ENCODE measurements at regions not wholly inside any gene's neighbourhood (a gene's known extent, or its start where the extent isn't known, plus 50 kb on each side); places are given as distances from the start of the nearest gene placed in this dataset.

DNA sequence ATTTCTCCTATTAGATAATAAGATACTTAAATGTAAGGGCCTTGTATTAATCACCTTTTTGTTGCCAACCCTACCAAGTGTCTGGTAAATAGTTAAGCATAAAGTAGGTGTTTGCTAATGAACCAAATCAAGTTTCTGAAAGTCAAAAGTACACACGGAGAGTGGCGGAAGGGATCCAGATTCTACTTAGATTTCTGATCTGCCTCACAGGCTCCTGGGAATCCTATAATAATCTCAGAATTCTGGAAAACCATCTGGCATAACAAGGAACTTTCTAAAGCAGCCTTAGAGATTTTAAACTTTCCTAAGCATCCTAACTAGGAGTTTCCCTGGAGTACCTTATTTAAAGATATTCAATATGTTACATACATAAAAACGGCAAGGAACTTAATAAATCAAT is 363.2 kb upstream of the SMC2 start:
- peaks cover 14% of the 10 kb centered on the region for H3K9me3 Mint-ChIP-seq
- no peak for ATAC-seq

DNA sequence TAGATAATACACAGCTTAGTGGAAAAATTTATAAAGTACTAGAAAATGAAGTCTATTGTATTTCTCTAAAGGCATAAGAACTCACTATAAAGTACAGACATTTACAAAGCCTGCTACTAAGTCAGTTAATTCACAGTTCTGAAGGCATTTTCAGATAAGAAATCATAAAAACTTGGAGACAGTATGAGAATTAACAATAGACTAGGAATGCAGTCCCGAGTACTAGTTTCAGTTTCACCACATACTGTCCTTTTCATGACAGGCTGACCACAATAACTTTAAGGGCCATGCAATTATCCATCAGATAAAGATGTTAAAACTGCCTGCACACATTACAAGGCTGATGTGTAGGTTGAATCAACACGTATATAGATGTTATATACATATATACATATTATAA is 362.6 kb upstream of the SMC2 start:
- DNase-seq (ENCODE audit: low spot score) (no peak), ATAC-seq (no peak)
- no peak overlapping the region for H3K4me3 Mint-ChIP-seq
- H3K9me3 Mint-ChIP-seq, result peaks cover 14% of the 10 kb centered on the region
- H3K27ac Mint-ChIP-seq, result no peak overlapping the region
- H3K27me3 Mint-ChIP-seq, result no peaks in the 10 kb centered on the region
- no peaks in the 10 kb centered on the region for H3K36me3 Mint-ChIP-seq
- no peaks in the 10 kb centered on the region for H3K4me1 Mint-ChIP-seq (ENCODE audit: low read depth in 2 of 2)

More for the DNA sequence above, 363.2 kb upstream of the SMC2 start:
- Mint-ChIP-seq H3K4me1 (ENCODE audit: low read depth in 2 of 2) (no peaks in the 10 kb centered on the region), H3K4me3 (no peak overlapping the region), H3K27ac (no peak overlapping the region), H3K27me3 (no peaks in the 10 kb centered on the region), H3K36me3 (no peaks in the 10 kb centered on the region)
- DNase-seq (ENCODE audit: low spot score), result no peak

DNA sequence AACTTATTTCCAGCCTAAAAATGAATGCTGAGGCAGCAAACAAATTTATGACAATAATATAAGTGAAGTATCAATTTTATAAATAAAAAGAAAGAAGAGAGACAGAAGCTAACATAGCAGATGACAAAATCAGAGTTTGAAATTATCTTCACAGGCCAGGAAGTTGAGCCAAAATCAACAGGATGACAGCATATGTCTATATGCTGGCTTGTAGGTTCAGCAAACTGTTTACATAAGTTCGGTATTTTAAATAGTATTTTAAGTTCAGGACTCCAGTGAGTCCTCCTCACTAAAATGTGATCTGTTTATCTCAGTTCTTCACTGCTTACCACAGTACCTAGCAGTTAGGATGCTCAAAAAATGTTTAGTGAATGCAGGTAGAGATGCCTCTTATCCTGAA is 359.6 kb upstream of the SMC2 start:
- DNase-seq (ENCODE audit: low spot score), result no peak
- Mint-ChIP-seq H3K27me3 (no peaks in the 10 kb centered on the region), H3K4me3 (no peak overlapping the region), H3K27ac (no peak overlapping the region), H3K36me3 (no peaks in the 10 kb centered on the region), H3K4me1 (ENCODE audit: low read depth in 2 of 2) (no peaks in the 10 kb centered on the region), H3K9me3 (peaks cover 9% of the 10 kb centered on the region)
- ATAC-seq, result no peak

DNA sequence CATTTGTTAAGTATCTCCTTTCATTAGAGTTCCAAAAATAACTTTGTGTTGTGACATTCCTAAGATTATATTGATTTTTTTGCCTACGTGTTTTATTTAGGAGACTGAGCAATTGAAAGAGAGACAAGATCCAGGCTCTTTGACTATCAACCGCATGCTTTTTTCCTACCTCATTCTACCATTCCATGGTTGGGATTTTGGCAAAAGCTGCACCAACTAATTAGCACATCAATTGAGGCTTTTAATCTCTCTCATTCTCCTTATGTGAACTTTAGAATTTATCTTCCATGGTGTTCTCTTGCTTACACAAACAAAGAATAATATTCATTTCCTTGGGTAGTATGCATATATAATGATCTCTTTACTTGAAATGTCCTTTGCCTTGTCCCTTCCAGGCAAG is 338.7 kb upstream of the SMC2 start:
- H3K4me1 Mint-ChIP-seq (ENCODE audit: low read depth in 2 of 2), result no peaks in the 10 kb centered on the region
- ATAC-seq (no peak), DNase-seq (ENCODE audit: low spot score) (no peak)
- H3K36me3 Mint-ChIP-seq, result no peaks in the 10 kb centered on the region
- H3K4me3 Mint-ChIP-seq, result no peak overlapping the region
- no peak overlapping the region for H3K27ac Mint-ChIP-seq
- H3K27me3 Mint-ChIP-seq, result no peaks in the 10 kb centered on the region
- peaks cover 13% of the 10 kb centered on the region for H3K9me3 Mint-ChIP-seq

DNA sequence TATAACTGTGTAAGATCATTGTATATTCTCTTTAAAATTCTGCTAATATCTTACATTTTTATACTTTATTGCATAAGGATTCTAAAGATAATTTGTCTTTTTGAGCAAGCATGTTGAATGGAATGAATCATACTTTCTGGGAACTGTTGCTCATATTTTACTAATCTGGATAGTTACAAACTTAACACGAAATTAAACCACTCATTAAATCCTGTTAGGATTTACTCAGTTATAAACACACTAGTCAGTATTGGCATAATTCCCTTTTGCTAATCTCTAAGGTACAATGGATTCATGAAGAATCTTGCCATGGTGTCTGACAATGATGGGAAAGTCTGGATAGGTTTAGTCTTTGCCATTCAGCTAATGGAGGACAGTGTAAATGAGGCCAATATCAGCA is 338.1 kb upstream of the SMC2 start:
- ATAC-seq (no peak), DNase-seq (ENCODE audit: low spot score) (no peak)
- no peaks in the 10 kb centered on the region for H3K27me3 Mint-ChIP-seq
- H3K27ac Mint-ChIP-seq, result no peak overlapping the region
- H3K36me3 Mint-ChIP-seq, result no peaks in the 10 kb centered on the region
- no peaks in the 10 kb centered on the region for H3K4me1 Mint-ChIP-seq (ENCODE audit: low read depth in 2 of 2)
- H3K4me3 Mint-ChIP-seq, result no peak overlapping the region
- H3K9me3 Mint-ChIP-seq, result peaks cover 16% of the 10 kb centered on the region

DNA sequence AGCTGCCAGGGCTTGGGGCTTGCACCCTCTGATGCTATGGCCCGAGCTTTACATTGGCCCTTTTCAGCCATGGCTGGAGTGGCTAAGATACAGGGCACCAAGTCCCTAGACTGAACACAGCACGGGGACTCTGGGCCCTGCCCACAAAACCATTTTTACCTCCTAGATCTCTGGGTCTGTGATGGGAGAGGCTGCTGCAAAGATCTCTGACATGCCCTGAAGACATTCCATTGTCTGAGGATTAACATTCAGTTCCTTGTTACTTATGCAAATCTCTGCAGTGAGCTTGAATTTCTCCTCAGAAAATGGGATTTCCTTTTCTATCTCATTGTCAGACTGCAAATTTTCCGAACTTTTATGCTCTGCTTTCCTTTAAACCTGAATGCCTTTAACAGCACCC is 337.0 kb upstream of the SMC2 start:
- H3K9me3 Mint-ChIP-seq, result peaks cover 17% of the 10 kb centered on the region
- DNase-seq (ENCODE audit: low spot score), result no peak
- no peaks in the 10 kb centered on the region for H3K27me3 Mint-ChIP-seq
- H3K4me1 Mint-ChIP-seq (ENCODE audit: low read depth in 2 of 2), result no peaks in the 10 kb centered on the region
- ATAC-seq, result no peak
- H3K27ac Mint-ChIP-seq, result no peak overlapping the region
- H3K36me3 Mint-ChIP-seq, result no peaks in the 10 kb centered on the region
- no peak overlapping the region for H3K4me3 Mint-ChIP-seq

DNA sequence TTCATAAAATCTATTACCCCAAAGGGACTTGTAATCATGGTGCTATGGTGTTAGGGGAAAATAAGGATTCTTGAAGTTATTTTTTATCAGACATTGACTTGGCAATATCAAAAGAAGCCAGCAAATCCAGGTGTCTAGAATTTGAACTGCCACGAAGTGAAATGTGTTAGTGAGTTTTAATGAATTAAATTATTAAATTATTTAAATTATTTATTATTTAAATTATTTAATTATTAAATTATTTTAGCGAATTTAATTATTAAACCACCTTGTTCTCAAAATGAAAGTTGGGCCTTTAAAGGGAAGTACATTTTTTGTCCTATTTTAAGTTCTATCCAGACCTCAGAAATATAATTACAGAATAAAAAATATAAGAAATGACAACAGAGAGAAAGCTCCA is 332.6 kb upstream of the SMC2 start:
- ATAC-seq (no peak), DNase-seq (ENCODE audit: low spot score) (no peak)
- Mint-ChIP-seq H3K36me3 (peaks cover 8% of the 10 kb centered on the region), H3K27me3 (no peaks in the 10 kb centered on the region), H3K4me1 (ENCODE audit: low read depth in 2 of 2) (no peaks in the 10 kb centered on the region), H3K9me3 (peaks cover 18% of the 10 kb centered on the region), H3K27ac (no peak overlapping the region), H3K4me3 (no peak overlapping the region)

DNA sequence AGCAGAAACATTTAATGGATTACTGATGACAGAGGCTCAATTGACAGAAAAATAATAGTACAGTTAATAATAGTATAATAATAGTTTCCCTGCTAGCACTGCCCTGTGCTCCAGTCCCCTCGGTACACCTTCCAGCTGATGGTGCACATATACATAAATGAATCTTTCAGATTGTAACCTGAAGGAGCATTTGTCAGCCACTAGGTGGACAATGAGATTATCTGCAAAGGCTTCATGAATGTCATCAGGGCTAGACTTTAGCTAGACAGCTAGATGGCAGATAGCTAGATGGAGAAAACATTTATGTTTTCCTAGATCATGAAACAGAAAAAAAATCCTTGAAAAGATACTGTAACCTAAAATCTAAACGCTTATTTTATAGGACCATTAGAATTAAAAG is 304.4 kb upstream of the SMC2 start:
- DNase-seq (ENCODE audit: low spot score), result no peak
- ATAC-seq, result no peak

DNA sequence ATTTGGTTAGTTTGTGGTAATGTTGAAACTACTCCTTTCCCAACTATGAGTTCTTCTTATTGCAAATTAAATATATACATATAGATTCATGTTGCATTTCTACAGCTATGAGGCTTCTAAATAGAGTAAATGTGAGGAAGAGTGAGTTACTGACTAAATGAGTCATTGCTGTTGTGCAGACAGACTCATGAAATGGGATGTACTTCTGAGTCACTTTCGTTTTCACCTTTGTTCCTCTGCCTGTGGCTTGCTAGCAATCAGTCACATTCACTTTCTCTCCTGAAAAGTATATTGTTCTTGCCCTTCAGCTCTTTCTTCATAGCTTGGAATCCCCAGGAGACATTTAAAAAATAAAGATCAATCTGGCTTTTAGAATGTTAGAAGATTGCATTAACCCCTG is 295.5 kb upstream of the SMC2 start:
- Mint-ChIP-seq H3K9me3 (peaks cover 4% of the 10 kb centered on the region), H3K4me3 (no peak overlapping the region), H3K27me3 (no peaks in the 10 kb centered on the region), H3K4me1 (ENCODE audit: low read depth in 2 of 2) (no peaks in the 10 kb centered on the region), H3K36me3 (no peaks in the 10 kb centered on the region), H3K27ac (no peak overlapping the region)
- ATAC-seq (peak in 1 of 2 donors; percentile 54), DNase-seq (ENCODE audit: low spot score) (no peak)

More for the DNA sequence above, 304.4 kb upstream of the SMC2 start:
- Mint-ChIP-seq H3K36me3 (no peaks in the 10 kb centered on the region), H3K27ac (no peak overlapping the region), H3K9me3 (peaks cover 9% of the 10 kb centered on the region), H3K4me3 (no peak overlapping the region), H3K27me3 (no peaks in the 10 kb centered on the region), H3K4me1 (ENCODE audit: low read depth in 2 of 2) (no peaks in the 10 kb centered on the region)

DNA sequence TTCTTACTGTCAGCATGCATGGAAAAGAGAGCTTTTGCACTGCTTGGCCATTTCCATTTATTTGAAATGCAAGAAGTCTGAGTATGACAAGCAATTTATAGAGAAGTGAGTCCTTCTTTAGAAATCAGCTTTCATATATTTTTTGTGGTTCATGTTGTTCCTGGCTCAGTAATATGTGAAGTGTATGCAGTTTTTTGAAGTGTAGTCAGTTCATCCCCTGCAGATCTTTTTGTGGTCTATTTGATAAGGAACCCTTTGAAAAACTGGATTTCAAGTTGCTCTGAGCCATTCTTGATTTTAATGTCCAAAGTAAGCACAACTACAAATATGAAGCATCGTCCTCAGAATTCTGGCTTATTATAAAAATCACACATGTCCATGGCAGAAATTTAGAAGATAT is 294.1 kb upstream of the SMC2 start:
- DNase-seq (ENCODE audit: low spot score), result no peak
- no peak for ATAC-seq
- no peaks in the 10 kb centered on the region for H3K27me3 Mint-ChIP-seq
- H3K4me3 Mint-ChIP-seq, result no peak overlapping the region
- H3K36me3 Mint-ChIP-seq, result no peaks in the 10 kb centered on the region
- H3K27ac Mint-ChIP-seq, result no peak overlapping the region
- H3K4me1 Mint-ChIP-seq (ENCODE audit: low read depth in 2 of 2), result no peaks in the 10 kb centered on the region
- peaks cover 6% of the 10 kb centered on the region for H3K9me3 Mint-ChIP-seq

DNA sequence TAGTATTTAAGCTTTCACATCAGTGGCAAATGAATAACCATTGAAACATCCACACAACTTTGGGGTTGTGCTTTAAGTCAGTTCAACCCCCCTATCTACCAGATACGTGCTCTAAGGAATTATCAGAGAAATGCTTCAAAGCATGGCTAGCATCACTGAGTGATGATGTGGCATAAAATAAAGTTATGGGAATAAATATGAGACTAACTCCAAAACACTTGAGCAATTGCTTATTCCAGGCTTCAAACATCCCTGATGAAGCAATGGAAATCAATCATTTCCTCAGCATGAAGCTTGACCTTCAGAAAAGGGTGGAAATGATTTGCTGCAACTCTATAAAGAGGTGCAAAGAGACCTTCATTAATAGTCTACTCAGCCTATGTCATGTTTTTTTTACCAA is 292.0 kb upstream of the SMC2 start:
- no peaks in the 10 kb centered on the region for H3K4me1 Mint-ChIP-seq (ENCODE audit: low read depth in 2 of 2)

DNA sequence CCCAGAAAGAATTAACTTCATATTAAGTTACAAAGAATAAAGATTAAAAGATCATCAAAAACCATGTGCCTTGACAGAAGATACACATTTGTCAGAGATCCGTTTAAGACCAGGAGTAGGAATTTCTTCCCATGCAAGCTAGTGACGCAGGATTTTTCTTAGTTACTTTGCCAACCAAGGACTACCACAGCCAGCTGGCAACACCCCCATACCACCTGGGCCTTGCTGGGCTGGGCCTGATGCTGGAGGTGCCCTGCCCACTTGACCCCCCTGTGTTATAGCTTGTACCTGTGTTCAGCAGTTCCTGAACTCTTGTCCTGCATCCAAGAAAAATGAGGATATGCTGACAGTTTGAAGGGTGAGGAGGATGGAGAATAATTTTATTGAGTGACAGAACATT is 290.9 kb upstream of the SMC2 start:
- Mint-ChIP-seq H3K4me1 (ENCODE audit: low read depth in 2 of 2) (no peaks in the 10 kb centered on the region), H3K27ac (no peak overlapping the region), H3K4me3 (no peak overlapping the region), H3K9me3 (peaks cover 8% of the 10 kb centered on the region), H3K27me3 (no peaks in the 10 kb centered on the region), H3K36me3 (no peaks in the 10 kb centered on the region)
- ATAC-seq, result no peak
- no peak for DNase-seq (ENCODE audit: low spot score)

More for the DNA sequence above, 292.0 kb upstream of the SMC2 start:
- Mint-ChIP-seq H3K27ac (no peak overlapping the region), H3K9me3 (peaks cover 10% of the 10 kb centered on the region), H3K36me3 (no peaks in the 10 kb centered on the region), H3K27me3 (no peaks in the 10 kb centered on the region), H3K4me3 (no peak overlapping the region)
- no peak for ATAC-seq
- no peak for DNase-seq (ENCODE audit: low spot score)

DNA sequence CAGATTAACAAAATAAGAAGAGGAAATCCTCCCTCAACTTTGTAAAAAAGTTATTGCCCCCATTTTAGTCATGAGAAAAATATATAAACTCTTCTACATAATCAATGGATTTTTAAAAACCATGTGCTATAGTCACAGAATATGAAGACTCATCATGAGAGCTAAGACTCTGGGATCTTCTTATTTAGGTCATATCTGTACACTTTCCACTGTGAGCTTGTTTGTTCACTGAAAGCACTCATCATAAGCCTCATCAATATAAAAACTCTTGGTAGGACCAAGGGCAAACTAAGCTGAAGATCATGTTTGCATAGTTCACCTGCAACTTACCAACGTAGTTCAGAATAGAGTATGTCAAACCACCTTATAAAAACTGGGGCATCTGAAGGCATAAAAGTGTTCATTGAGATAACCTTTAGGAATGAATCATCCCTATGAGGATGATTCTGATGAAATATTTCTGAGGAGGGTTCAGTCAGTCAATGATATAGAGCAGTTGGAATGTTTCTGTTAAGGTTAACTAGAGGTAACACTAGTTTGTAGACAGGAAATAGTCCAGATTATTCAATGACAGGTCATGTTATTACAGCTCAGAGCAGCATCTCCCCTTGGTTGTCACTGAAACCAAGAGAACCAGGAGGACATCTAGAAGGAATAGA is 289.9 kb upstream of the SMC2 start:
- Mint-ChIP-seq H3K4me3 (no peak overlapping the region), H3K27me3 (no peaks in the 10 kb centered on the region)
- ATAC-seq, result no peak

DNA sequence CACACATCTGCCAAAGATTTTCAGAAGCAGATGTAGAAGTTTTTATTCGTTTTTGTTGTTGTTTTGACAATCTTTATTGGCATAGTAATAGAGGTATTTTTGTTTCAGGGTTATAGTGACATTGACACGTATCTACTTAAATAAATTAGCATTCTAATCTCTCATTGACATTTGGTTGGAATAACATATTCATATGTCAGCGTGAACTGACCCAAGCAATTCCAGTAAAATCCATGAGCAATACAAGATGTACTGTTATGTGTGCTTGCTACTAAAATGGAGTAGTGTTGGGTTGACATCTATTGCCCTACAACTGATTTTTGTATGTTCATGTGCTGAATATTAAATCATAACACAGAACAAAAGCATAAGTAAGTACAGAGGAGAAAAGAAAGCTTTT is 284.4 kb upstream of the SMC2 start:
- no peaks in the 10 kb centered on the region for H3K4me1 Mint-ChIP-seq (ENCODE audit: low read depth in 2 of 2)
- H3K9me3 Mint-ChIP-seq, result peaks cover 17% of the 10 kb centered on the region
- no peaks in the 10 kb centered on the region for H3K27me3 Mint-ChIP-seq
- H3K27ac Mint-ChIP-seq, result no peak overlapping the region
- DNase-seq (ENCODE audit: low spot score) (no peak), ATAC-seq (no peak)
- no peaks in the 10 kb centered on the region for H3K36me3 Mint-ChIP-seq
- H3K4me3 Mint-ChIP-seq, result no peak overlapping the region

More for the DNA sequence above, 289.9 kb upstream of the SMC2 start:
- no peak for DNase-seq (ENCODE audit: low spot score)
- no peak overlapping the region for H3K27ac Mint-ChIP-seq
- no peaks in the 10 kb centered on the region for H3K4me1 Mint-ChIP-seq (ENCODE audit: low read depth in 2 of 2)
- H3K36me3 Mint-ChIP-seq, result no peaks in the 10 kb centered on the region
- H3K9me3 Mint-ChIP-seq, result peaks cover 8% of the 10 kb centered on the region

DNA sequence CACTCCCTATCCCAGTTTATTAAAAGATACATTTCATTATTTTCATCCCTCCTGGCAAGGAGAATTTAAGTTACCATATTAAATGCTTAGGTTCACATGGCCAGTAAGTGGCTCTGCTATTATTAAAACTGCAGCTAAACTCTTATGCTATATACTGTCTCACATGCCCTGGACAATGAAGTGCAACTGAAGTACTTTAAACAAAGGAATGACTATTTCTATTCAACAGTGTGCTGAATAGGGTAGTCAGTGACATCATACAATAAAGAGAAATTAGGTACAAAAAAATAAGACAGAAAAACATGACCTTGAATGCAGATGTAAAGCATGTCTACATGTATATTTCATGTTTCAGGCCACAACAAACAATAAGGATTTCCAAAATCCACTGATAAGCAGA is 282.6 kb upstream of the SMC2 start:
- Mint-ChIP-seq H3K4me3 (no peak overlapping the region), H3K9me3 (peaks cover 10% of the 10 kb centered on the region), H3K27ac (no peak overlapping the region), H3K36me3 (no peaks in the 10 kb centered on the region), H3K4me1 (ENCODE audit: low read depth in 2 of 2) (no peaks in the 10 kb centered on the region), H3K27me3 (no peaks in the 10 kb centered on the region)
- ATAC-seq (no peak), DNase-seq (ENCODE audit: low spot score) (no peak)

Measured in natural killer cell treated with Interleukin-12 subunit alpha and Interleukin-12 subunit beta and Interleukin-15 and Interleukin-18, amount 100 ng/mL, for 72 hours (primary cell).